K562 (cell line): ENCODE measurements at regions not wholly inside any gene's neighbourhood (a gene's known extent, or its start where the extent isn't known, plus 50 kb on each side); places are given as distances from the start of the nearest gene placed in this dataset.

ENCODE experiments used
- AFF4 ChIP-seq: sonication (generic); formaldehyde crosslinking; IDR thresholded peaks from 2 replicates; pipeline ENCODE4 v1.8.0; 2023; ENCODE audit warnings: mild to moderate bottlenecking, missing genetic modification reagents
- C11orf30 ChIP-seq: fragments of 450-650 bp; IDR thresholded peaks from 2 replicates; pipeline ENCODE4 v1.6.1; 2016; ENCODE audit warnings: low read depth, mild to moderate bottlenecking
- CBFB ChIP-seq: sonication (generic); formaldehyde crosslinking; IDR thresholded peaks from 2 replicates; pipeline ENCODE4 v1.4.0; 2020; ENCODE audit warnings: mild to moderate bottlenecking, missing genetic modification reagents
- DDX20 ChIP-seq: fragments of 450-650 bp; IDR thresholded peaks from 2 replicates; pipeline ENCODE4 v1.6.1; 2016; ENCODE audit warnings: missing genetic modification characterization, low read depth, mild to moderate bottlenecking, missing compliant biosample characterization, moderate library complexity
- KDM4B ChIP-seq, 2 experiments: fragments of 450-650 bp in 1 of 2; sonication (generic) in 1 of 2; IDR thresholded peaks; 2 replicates each; pipeline ENCODE4 v1.6.1; 2016 to 2017; ENCODE audit warnings: borderline replicate concordance in 2 of 2, antibody characterized with exemption in 1 of 2, low read depth in 1 of 2, mild to moderate bottlenecking in 1 of 2
- MCM3 ChIP-seq: fragments of 450-650 bp; IDR thresholded peaks from 2 replicates; pipeline ENCODE4 v1.6.1; 2016
- PURB ChIP-seq: sonication (generic); formaldehyde crosslinking; IDR thresholded peaks from 2 replicates; pipeline ENCODE4 v1.9.0; 2021; ENCODE audit warnings: low read depth, mild to moderate bottlenecking, missing genetic modification reagents
- TGIF2 ChIP-seq: sonication (generic); formaldehyde crosslinking; IDR thresholded peaks from 2 replicates; pipeline ENCODE4 v1.8.1; 2022; ENCODE audit warnings: mild to moderate bottlenecking, missing genetic modification reagents, moderate library complexity
- USF1 ChIP-seq: sonication (generic); formaldehyde crosslinking; IDR thresholded peaks from 2 replicates; pipeline ENCODE4 v1.9.0; 2022; ENCODE audit warnings: mild to moderate bottlenecking, missing genetic modification reagents
- ZNF384 ChIP-seq: IDR thresholded peaks from 2 replicates; pipeline ENCODE4 v1.6.1; 2012; ENCODE audit warnings: low read depth, low read length, improper control_type of control experiment
- ZNF561 ChIP-seq: fragments of 450-650 bp; formaldehyde crosslinking; conservative IDR thresholded peaks from 2 replicates; pipeline ENCODE4 v1.4.0; 2020; ENCODE audit warnings: mild to moderate bottlenecking, moderate library complexity
- ZNF668 ChIP-seq: fragments of 250-450 bp; sonication (Bioruptor Pico); IDR thresholded peaks from 2 replicates; pipeline ENCODE4 v1.8.0; 2022; ENCODE audit warnings: mild to moderate bottlenecking, inconsistent platforms
- ZNF695 ChIP-seq: fragments of 450-650 bp; formaldehyde crosslinking; IDR thresholded peaks from 2 replicates; pipeline ENCODE4 v1.4.0; 2020; ENCODE audit warnings: mild to moderate bottlenecking, moderate library complexity
- ZSCAN32 ChIP-seq: fragments of 450-650 bp; formaldehyde crosslinking; IDR thresholded peaks from 2 replicates; pipeline ENCODE4 v1.4.0; 2020; ENCODE audit warnings: mild to moderate bottlenecking, moderate library complexity
- TF ChIP-seq, protein P1 (sequence below): fragments of 450-650 bp; IDR thresholded peaks from 2 replicates; pipeline ENCODE4 v1.6.1; 2014; ENCODE audit warnings: low read depth, mild to moderate bottlenecking, moderate library complexity, borderline replicate concordance
- TF ChIP-seq, protein P2 (sequence below), 2 experiments: fragments of 150-350 bp in 1 of 2; IDR thresholded peaks; 2 replicates each; pipeline ENCODE4 v1.6.1; 2012 to 2016; ENCODE audit warnings: low read depth in 2 of 2, low read length in 2 of 2, mild to moderate bottlenecking in 1 of 2, moderate library complexity in 1 of 2
- TF ChIP-seq, protein P3 (sequence below): fragments of 250-450 bp; sonication (Bioruptor Pico); IDR thresholded peaks from 2 replicates; pipeline ENCODE4 v1.4.0; 2020; ENCODE audit warnings: mild to moderate bottlenecking

DNA sequence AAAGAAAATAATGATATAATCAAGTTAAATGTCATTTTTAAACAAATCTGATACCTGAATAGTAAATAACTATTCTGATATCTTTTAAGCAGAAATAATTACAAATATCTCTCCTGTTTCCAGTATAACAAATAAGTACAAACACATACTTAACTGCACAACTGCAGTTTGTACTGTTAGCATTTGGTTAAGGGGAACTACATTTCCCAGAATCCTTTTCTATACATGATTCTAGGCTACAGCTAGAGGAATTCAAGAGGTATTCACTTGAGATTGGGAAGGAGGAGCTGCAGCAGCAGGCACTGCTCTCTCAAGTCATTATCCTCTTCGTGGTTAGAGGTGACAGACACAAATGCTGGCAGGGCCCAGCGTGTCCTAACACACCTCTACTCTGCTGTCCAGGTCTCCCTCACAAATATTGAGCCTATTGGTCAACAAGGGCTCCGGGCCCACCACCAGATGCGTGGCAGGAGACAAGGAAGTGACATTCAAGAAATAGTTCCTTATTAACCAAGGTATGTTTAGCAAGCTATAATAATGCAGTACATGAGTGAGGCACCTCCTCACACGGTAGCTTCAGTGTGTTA is 255.1 kb upstream of the MKLN1 start (continued):
- no peak for TF ChIP-seq ZNF561 (CRISPR knock-in tag)
- no peak for TF ChIP-seq ZSCAN32 (CRISPR knock-in tag)
- TF ChIP-seq PURB, result no peak
- TF ChIP-seq, protein P1, sequence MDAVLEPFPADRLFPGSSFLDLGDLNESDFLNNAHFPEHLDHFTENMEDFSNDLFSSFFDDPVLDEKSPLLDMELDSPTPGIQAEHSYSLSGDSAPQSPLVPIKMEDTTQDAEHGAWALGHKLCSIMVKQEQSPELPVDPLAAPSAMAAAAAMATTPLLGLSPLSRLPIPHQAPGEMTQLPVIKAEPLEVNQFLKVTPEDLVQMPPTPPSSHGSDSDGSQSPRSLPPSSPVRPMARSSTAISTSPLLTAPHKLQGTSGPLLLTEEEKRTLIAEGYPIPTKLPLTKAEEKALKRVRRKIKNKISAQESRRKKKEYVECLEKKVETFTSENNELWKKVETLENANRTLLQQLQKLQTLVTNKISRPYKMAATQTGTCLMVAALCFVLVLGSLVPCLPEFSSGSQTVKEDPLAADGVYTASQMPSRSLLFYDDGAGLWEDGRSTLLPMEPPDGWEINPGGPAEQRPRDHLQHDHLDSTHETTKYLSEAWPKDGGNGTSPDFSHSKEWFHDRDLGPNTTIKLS, result peak; percentile 61; the same call in 1 of the 2 replicates
- TF ChIP-seq MCM3, result no peak
- TF ChIP-seq KDM4B (IDR thresholded peaks at IDR 0.05; ENCODE audit: borderline replicate concordance in 2 of 2, low read depth in 1 of 2), result no peak; a peak in 1 of 4 replicates
- TF ChIP-seq, protein P2, sequence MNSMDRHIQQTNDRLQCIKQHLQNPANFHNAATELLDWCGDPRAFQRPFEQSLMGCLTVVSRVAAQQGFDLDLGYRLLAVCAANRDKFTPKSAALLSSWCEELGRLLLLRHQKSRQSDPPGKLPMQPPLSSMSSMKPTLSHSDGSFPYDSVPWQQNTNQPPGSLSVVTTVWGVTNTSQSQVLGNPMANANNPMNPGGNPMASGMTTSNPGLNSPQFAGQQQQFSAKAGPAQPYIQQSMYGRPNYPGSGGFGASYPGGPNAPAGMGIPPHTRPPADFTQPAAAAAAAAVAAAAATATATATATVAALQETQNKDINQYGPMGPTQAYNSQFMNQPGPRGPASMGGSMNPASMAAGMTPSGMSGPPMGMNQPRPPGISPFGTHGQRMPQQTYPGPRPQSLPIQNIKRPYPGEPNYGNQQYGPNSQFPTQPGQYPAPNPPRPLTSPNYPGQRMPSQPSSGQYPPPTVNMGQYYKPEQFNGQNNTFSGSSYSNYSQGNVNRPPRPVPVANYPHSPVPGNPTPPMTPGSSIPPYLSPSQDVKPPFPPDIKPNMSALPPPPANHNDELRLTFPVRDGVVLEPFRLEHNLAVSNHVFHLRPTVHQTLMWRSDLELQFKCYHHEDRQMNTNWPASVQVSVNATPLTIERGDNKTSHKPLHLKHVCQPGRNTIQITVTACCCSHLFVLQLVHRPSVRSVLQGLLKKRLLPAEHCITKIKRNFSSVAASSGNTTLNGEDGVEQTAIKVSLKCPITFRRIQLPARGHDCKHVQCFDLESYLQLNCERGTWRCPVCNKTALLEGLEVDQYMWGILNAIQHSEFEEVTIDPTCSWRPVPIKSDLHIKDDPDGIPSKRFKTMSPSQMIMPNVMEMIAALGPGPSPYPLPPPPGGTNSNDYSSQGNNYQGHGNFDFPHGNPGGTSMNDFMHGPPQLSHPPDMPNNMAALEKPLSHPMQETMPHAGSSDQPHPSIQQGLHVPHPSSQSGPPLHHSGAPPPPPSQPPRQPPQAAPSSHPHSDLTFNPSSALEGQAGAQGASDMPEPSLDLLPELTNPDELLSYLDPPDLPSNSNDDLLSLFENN (IDR thresholded peaks at IDR 0.05; ENCODE audit: low read depth in 2 of 2, low read length in 2 of 2), result peak in 1 of 2 experiments; percentile 6; a peak in 1 of 4 replicates
- no peak for TF ChIP-seq CBFB (CRISPR knock-in tag)
- TF ChIP-seq ZNF668 (CRISPR knock-in tag), result no peak
- no peak for TF ChIP-seq DDX20
- TF ChIP-seq USF1 (CRISPR knock-in tag), result no peak
- no peak for TF ChIP-seq AFF4
- TF ChIP-seq ZNF384, result no peak
- no peak for TF ChIP-seq TGIF2 (CRISPR knock-in tag)
- TF ChIP-seq ZNF695 (CRISPR knock-in tag), result no peak
- TF ChIP-seq C11orf30, result no peak
- TF ChIP-seq, protein P3, sequence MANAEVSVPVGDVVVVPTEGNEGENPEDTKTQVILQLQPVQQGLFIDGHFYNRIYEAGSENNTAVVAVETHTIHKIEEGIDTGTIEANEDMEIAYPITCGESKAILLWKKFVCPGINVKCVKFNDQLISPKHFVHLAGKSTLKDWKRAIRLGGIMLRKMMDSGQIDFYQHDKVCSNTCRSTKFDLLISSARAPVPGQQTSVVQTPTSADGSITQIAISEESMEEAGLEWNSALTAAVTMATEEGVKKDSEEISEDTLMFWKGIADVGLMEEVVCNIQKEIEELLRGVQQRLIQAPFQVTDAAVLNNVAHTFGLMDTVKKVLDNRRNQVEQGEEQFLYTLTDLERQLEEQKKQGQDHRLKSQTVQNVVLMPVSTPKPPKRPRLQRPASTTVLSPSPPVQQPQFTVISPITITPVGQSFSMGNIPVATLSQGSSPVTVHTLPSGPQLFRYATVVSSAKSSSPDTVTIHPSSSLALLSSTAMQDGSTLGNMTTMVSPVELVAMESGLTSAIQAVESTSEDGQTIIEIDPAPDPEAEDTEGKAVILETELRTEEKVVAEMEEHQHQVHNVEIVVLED, result no peak
